A549 (cell line): ENCODE measurements at regions not wholly inside any gene's neighbourhood (a gene's known extent, or its start where the extent isn't known, plus 50 kb on each side); places are given as distances from the start of the nearest gene placed in this dataset.

Experiments
- CTCF ChIP-seq: fragments of >200 bp; sonication (Bioruptor Twin); formaldehyde crosslinking; IDR thresholded peaks from 3 replicates; pipeline ENCODE4 v1.5.1; 2016
- MAX ChIP-seq: IDR thresholded peaks from 2 replicates; pipeline ENCODE4 v1.6.1; 2012
- POLR2A ChIP-seq: IDR thresholded peaks from 2 replicates; pipeline ENCODE4 v1.6.1; 2012; ENCODE audit warnings: mild to moderate bottlenecking, low read length
- RFX5 ChIP-seq: fragments of 450-650 bp; IDR thresholded peaks from 2 replicates; pipeline ENCODE4 v1.7.1; 2014; ENCODE audit warnings: antibody characterized with exemption, mild to moderate bottlenecking, moderate library complexity

- TF ChIP-seq CTCF (no peak), MAX (no peak), POLR2A (no peak), RFX5 (no peak)
Observed at GRCh38 chr10:110376767-110377160, 72.0 kb upstream of the SMNDC1 start.
